IMR-90 (cell line): ENCODE measurements at regions not wholly inside any gene's neighbourhood (a gene's known extent, or its start where the extent isn't known, plus 50 kb on each side); places are given as distances from the start of the nearest gene placed in this dataset.

Experiments
- ATAC-seq: fragments of 200-7000 bp; cut with Tn5 transposase; 2 replicates; pipeline ENCODE4 v1.9.1; 2020; ENCODE audit warnings: low read depth, mild to moderate bottlenecking, moderate library complexity
- BruUV-seq: library from RNA; stranded (reverse); fragments of 400-500 nt; replicated peaks from 2 replicates; lab custom pipeline; 2021; lab: Mats Ljungman, UMichigan
- CTCF ChIA-PET: fragments of 300-600 bp; formaldehyde crosslinking; extraction: SDS; loops from one replicate; lab custom pipeline; 2021; ENCODE audit warnings: antibody characterized with exemption; lab: Yijun Ruan, JAX
- POLR2A ChIA-PET: fragments of 300-600 bp; sonication (Branson Sonifier 250); formaldehyde crosslinking; loops from one replicate; lab custom pipeline; 2022; ENCODE audit warnings: antibody characterized with exemption; ENCODE audit not compliant: unreplicated experiment; lab: Charles Lee
- DNase-seq: peaks from one replicate; pipeline ENCODE4 v3.0.0; 2013
- H2AFZ ChIP-seq: replicated peaks from 2 replicates; pipeline ENCODE3; 2013; ENCODE audit warnings: low read length, mild to moderate bottlenecking; ENCODE audit not compliant: poor library complexity
- H2AK5ac ChIP-seq: 2 replicates; pipeline ENCODE4 v1.6.1; 2013; ENCODE audit warnings: low read depth, low read length, inconsistent platforms
- H2AK9ac ChIP-seq: replicated peaks from 2 replicates; pipeline ENCODE3; 2013; ENCODE audit warnings: mild to moderate bottlenecking, low read depth, low read length, moderate library complexity; ENCODE audit not compliant: poor library complexity
- H2BK120ac ChIP-seq: 2 replicates; pipeline ENCODE4 v1.6.1; 2013; ENCODE audit warnings: low read depth, low read length, inconsistent platforms
- H2BK15ac ChIP-seq: 3 replicates; pipeline ENCODE4 v1.6.1; 2013; ENCODE audit warnings: low read depth, low read length, inconsistent platforms
- H2BK20ac ChIP-seq: 2 replicates; pipeline ENCODE4 v1.6.1; 2013; ENCODE audit warnings: low read depth, mild to moderate bottlenecking, inconsistent platforms, low read length, moderate library complexity
- H2BK5ac ChIP-seq: 2 replicates; pipeline ENCODE4 v1.6.1; 2013; ENCODE audit warnings: mild to moderate bottlenecking, low read depth, low read length, inconsistent platforms; ENCODE audit not compliant: poor library complexity, severe bottlenecking
- H3K14ac ChIP-seq: replicated peaks from 2 replicates; pipeline ENCODE4 v1.6.1; 2013; ENCODE audit warnings: low read depth, low read length, inconsistent platforms
- H3K18ac ChIP-seq: 2 replicates; pipeline ENCODE4 v1.6.1; 2013; ENCODE audit warnings: low read depth, low read length, control low read depth
- H3K23ac ChIP-seq: 2 replicates; pipeline ENCODE4 v1.6.1; 2013; ENCODE audit warnings: low read depth, low read length, inconsistent platforms
- H3K27ac ChIP-seq: 2 replicates; pipeline ENCODE4 v1.5.1; 2013; ENCODE audit warnings: mild to moderate bottlenecking, control low read depth, low read length; ENCODE audit not compliant: insufficient read depth
- H3K27me3 ChIP-seq: 2 replicates; pipeline ENCODE4 v1.6.1; 2013; ENCODE audit warnings: low read length; ENCODE audit not compliant: control insufficient read depth, insufficient read depth
- H3K36me3 ChIP-seq: 2 replicates; pipeline ENCODE4 v1.6.1; 2013; ENCODE audit warnings: low read length, mixed read lengths; ENCODE audit not compliant: control insufficient read depth, insufficient read depth
- H3K4ac ChIP-seq: 2 replicates; pipeline ENCODE4 v1.6.1; 2013; ENCODE audit warnings: low read depth, low read length, inconsistent platforms
- H3K4me1 ChIP-seq: 2 replicates; pipeline ENCODE4 v1.6.1; 2013; ENCODE audit warnings: low read length, mixed read lengths; ENCODE audit not compliant: control insufficient read depth, insufficient read depth
- H3K4me2 ChIP-seq: 2 replicates; pipeline ENCODE4 v1.6.1; 2013; ENCODE audit warnings: low read depth, mild to moderate bottlenecking, control low read depth, low read length, moderate library complexity
- H3K4me3 ChIP-seq: 2 replicates; pipeline ENCODE4 v1.5.1; 2013; ENCODE audit warnings: low read depth, mild to moderate bottlenecking, control low read depth, low read length, moderate library complexity; ENCODE audit not compliant: insufficient read depth
- H3K56ac ChIP-seq: 2 replicates; pipeline ENCODE4 v1.6.1; 2013; ENCODE audit warnings: low read length, inconsistent platforms; ENCODE audit not compliant: insufficient read depth; ENCODE audit errors: extremely low read depth
- H3K79me1 ChIP-seq, 2 experiments: 2 replicates each; pipeline ENCODE4 v1.6.1; 2013; ENCODE audit warnings: low read length in 2 of 2, inconsistent platforms in 1 of 2, low read depth in 1 of 2
- H3K9ac ChIP-seq: 2 replicates; pipeline ENCODE4 v1.6.1; 2013; ENCODE audit warnings: low read depth, low read length, control low read depth
- H3K9me1 ChIP-seq: 2 replicates; pipeline ENCODE4 v1.6.1; 2013; ENCODE audit warnings: low read length, inconsistent platforms; ENCODE audit not compliant: insufficient read depth
- H3K9me3 ChIP-seq: 2 replicates; pipeline ENCODE4 v1.6.1; 2013; ENCODE audit warnings: low read length; ENCODE audit not compliant: control insufficient read depth, insufficient read depth
- H4K20me1 ChIP-seq: 2 replicates; pipeline ENCODE4 v1.6.1; 2013; ENCODE audit warnings: low read length, inconsistent platforms; ENCODE audit not compliant: insufficient read depth
- H4K5ac ChIP-seq: 2 replicates; pipeline ENCODE4 v1.6.1; 2013; ENCODE audit warnings: mild to moderate bottlenecking, low read depth, low read length, control low read depth
- H4K8ac ChIP-seq, 2 experiments: 2 replicates each; pipeline ENCODE4 v1.6.1; 2013; ENCODE audit warnings: low read depth in 2 of 2, low read length in 2 of 2, control low read depth in 1 of 2, inconsistent platforms in 1 of 2
- H4K91ac ChIP-seq: 2 replicates; pipeline ENCODE4 v1.6.1; 2013; ENCODE audit warnings: low read depth, low read length, inconsistent platforms; ENCODE audit not compliant: insufficient read depth
- CEBPB ChIP-seq: IDR thresholded peaks from 2 replicates; pipeline ENCODE4 v1.6.1; 2012; ENCODE audit warnings: low read depth, low read length, improper control_type of control experiment
- NFE2L2 ChIP-seq: fragments of 150-350 bp; IDR thresholded peaks from 2 replicates; pipeline ENCODE4 v1.6.1; 2016; ENCODE audit warnings: low read depth, mild to moderate bottlenecking, low read length
- WGBS, 2 experiments: methylation state at CpG; one replicate each; pipeline versions ENCODE4 v1.1.5 to v1.1.7; 2013; ENCODE audit warnings: missing lambda C conversion rate in 2 of 2; ENCODE audit not compliant: insufficient read length in 1 of 2; ENCODE audit errors: extremely low coverage in 2 of 2; 5-methylcytosine and 5-hydroxymethylcytosine counted together
- dilution Hi-C: fragments of 300-500 bp; cut with HindIII; formaldehyde crosslinking; loops from one replicate; pipeline ENCODE4 v1.14.3; 2018; ENCODE audit warnings: low sequenced_read_pairs; ENCODE audit not compliant: unreplicated experiment
- in situ Hi-C: fragments of 300-500 bp; cut with MboI; formaldehyde crosslinking; loops from 3 replicates; pipeline ENCODE4 v1.14.3; 2019; ENCODE audit warnings: low sequenced_read_pairs, inconsistent platforms, mixed read lengths
- intact Hi-C: fragments of 100-400 bp; cut with micrococcal nuclease; formaldehyde crosslinking; loops from 2 replicates; pipeline ENCODE4 v1.10.0; 2022

- H2BK20ac ChIP-seq, result no peak overlapping the region
- no peak overlapping the region for H4K8ac ChIP-seq
- no peaks in the 10 kb centered on the region for H3K36me3 ChIP-seq
- no peak overlapping the region for H3K56ac ChIP-seq
- CTCF ChIA-PET, result no interaction called here
- BruUV-seq, result no TSS peak
- in situ Hi-C loops (no loop called here), intact Hi-C loops (no loop called here), dilution Hi-C loops (no loop called here)
- no peak overlapping the region for H2AFZ ChIP-seq
- POLR2A ChIA-PET, result no interaction called here
- no peaks in the 10 kb centered on the region for H3K79me1 ChIP-seq
- H2AK5ac ChIP-seq, result no peak overlapping the region
- no peaks in the 10 kb centered on the region for H4K20me1 ChIP-seq
- H3K9me1 ChIP-seq, result no peaks in the 10 kb centered on the region
- WGBS, 2 experiments, result no CpG with 5 or more reads among the region's 4 CpGs
- H2BK5ac ChIP-seq, result no peak overlapping the region
- H3K4me2 ChIP-seq, result no peak overlapping the region
- no peak overlapping the region for H4K91ac ChIP-seq
- no peak for TF ChIP-seq NFE2L2
- no peak for TF ChIP-seq CEBPB
- H3K9me3 ChIP-seq, result peaks cover 1% of the 10 kb centered on the region; the same call in 1 of the 2 replicates
- ATAC-seq (no peak), DNase-seq (no peak)
- no peak overlapping the region for H3K9ac ChIP-seq
- no peak overlapping the region for H3K27ac ChIP-seq
- no peak overlapping the region for H3K23ac ChIP-seq
- H2AK9ac ChIP-seq, result no peak overlapping the region
- peaks cover 24% of the 10 kb centered on the region for H3K27me3 ChIP-seq
- H2BK120ac ChIP-seq, result no peak overlapping the region
- H3K4me3 ChIP-seq, result no peak overlapping the region
- no peaks in the 10 kb centered on the region for H3K4me1 ChIP-seq
- H4K5ac ChIP-seq, result no peak overlapping the region
- no peak overlapping the region for H3K14ac ChIP-seq
- H3K4ac ChIP-seq, result no peak overlapping the region
- H2BK15ac ChIP-seq, result no peak overlapping the region
- H3K18ac ChIP-seq, result no peak overlapping the region
Observed at GRCh38 chr2:234211797-234212196, 161.3 kb downstream of the SPP2 start.
